ENCODE measurements at regions not wholly inside any gene's neighbourhood (a gene's known extent, or its start where the extent isn't known, plus 50 kb on each side); places are given as distances from the start of the nearest gene placed in this dataset.
"Not testable (repeated sequence)": the region's sequence is repeated elsewhere in the genome, so short reads cannot be mapped to it uniquely, and the experiment has no call there.

DNA sequence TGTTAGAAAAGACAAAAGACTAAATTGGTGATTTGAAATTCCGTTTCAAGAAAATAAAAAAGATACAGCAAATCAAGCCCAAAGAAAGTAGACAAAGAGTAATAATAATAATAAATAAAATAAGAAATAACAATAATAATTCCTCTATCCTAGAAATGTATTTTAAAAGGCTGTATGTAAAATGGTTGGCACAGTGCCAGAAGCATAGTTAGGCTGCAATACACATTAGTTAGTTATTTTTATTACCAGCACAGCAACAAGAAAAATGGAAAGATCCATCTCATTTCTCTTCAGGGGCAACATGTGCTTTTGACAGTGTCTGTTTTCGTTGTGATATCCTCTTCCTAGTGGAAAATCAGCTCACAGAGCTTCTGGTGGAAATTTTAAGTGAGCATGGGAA lies 174.1 kb upstream of the TMTC1 start:
- DNase-seq (ENCODE audit: low spot score), result no peak

DNA sequence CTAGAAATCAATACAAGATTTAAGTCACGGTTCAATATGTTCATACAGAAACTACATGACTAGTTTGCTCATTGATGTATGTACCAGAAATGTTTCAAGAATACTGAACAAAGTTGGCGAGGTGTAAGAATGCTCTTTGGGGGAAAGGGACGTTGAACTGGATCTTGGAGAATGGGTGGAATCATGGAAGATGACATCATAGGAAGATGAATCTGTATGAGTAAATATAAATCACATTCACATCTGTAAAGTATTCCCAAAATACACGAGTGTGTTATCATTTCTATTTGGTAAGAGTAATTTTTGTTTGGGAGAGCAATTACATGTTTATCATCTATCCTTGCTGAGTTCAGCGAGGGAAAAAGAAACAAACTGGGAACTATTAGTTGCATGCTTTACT lies 162.2 kb upstream of the TMTC1 start:
- DNase-seq (ENCODE audit: low spot score), result no peak

DNA sequence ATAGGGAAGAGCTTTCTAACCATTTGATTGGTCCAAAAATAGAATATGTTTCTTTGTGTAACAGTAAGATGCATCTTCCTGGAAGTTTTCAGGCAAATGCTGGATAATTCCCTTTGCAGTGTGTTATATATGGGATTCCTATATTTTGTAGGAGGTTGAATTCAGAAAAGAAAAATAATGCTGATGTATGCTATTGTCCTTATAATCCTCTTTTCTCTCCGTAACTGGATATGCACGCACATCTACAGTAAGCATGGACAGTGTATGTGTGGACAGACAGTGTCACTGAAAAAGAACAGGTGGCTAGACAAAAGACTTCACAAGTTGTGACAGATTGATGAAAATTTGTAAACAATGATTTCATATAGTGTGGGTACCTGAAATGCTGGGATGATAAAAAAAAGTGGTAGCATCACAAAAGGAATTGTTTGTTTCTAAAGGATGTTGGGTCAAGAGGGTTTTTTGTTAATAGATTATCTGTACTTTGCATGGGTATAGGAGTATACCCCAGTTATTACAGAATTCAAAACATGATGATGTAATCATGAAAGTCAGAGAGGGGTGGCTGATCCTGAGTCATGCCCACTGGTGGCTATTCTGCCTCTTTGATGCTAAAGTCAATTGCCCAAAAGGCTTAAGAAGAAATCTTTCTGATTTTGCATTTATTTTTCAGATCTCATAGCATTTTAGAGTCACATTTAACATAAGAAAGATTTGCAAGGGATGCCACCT lies 160.7 kb upstream of the TMTC1 start:
- DNase-seq (ENCODE audit: low spot score), result no peak

GRCh38 chr12:29943683-29944082 lies 159.9 kb upstream of the TMTC1 start:
- DNase-seq (ENCODE audit: low spot score), result no peak

- DNase-seq (ENCODE audit: low spot score), result no peak
These were observed 157.1 kb upstream of the TMTC1 start for GRCh38 chr12:29940811-29941210.

DNA sequence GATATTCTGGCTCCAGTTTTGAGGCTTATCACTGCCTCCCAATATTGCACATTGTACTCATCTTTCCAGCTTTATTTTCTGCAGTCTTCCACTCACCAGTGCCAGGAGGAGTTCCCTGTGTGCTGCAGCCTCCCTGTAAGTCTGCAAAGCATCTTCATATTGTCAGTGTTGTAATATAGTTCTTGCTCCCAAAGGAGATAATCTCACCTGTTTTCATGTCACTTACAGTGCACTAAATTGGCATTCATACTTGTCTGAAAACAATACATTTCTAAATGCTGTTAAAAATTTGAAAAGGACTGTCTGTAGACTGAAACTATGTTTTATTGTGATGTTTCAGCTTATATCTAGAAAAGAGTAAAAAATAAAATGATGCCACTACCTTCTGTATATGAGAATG lies 146.8 kb upstream of the TMTC1 start:
- DNase-seq (ENCODE audit: low spot score), result no peak

GRCh38 chr12:29929295-29929694 lies 145.6 kb upstream of the TMTC1 start:
- no peak for DNase-seq (ENCODE audit: low spot score)

DNA sequence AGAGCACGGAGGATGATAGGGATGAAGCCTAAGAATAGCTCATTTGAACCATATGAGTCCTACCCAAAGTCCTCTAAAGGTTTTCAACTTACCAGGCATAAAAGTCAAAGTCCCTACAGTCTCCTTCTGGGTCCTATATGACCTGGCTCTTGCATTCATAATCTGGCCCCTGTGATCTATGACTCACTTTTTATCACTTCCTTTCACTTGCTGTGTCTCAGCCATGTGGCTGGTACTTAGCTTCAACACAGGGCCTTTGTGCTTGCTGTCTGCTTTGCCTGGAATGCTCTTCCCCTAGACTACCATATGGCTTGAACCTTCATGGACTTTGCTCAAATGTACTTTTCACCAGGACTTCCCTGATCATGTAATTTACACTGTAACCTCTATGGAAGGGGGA lies 137.6 kb upstream of the TMTC1 start:
- no peak for DNase-seq (ENCODE audit: low spot score)

DNA sequence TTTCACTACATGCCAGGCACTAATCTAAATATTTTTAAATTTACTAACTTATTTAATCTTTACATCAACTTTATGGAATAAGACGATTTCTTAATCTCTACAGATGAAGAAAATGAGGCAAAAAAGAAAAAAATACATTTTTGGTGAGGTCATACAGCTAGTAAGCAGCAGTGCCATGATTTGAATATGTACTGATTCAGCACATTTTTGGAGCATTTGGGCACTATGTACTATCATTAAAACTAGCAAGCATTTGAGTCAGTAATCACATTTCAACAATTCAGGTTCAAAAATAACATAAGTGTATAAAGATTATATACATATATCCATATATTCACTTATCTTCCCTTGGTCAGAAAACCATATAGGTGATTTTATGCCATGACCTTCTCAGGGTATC lies 124.4 kb upstream of the TMTC1 start:
- no peak for DNase-seq (ENCODE audit: low spot score)

GRCh38 chr12:29907461-29907860 lies 123.7 kb upstream of the TMTC1 start:
- DNase-seq (ENCODE audit: low spot score), result no peak

GRCh38 chr12:29902043-29902442 lies 118.3 kb upstream of the TMTC1 start:
- DNase-seq (ENCODE audit: low spot score), result no peak

GRCh38 chr12:29901585-29901984 lies 117.8 kb upstream of the TMTC1 start:
- no peak for DNase-seq (ENCODE audit: low spot score)

GRCh38 chr12:29899212-29899931 lies 115.6 kb upstream of the TMTC1 start:
- no peak for DNase-seq (ENCODE audit: low spot score)

GRCh38 chr12:29895966-29896365 lies 112.2 kb upstream of the TMTC1 start:
- DNase-seq (ENCODE audit: low spot score), result no peak

- DNase-seq (ENCODE audit: low spot score), result no peak
These were observed 109.3 kb upstream of the TMTC1 start for GRCh38 chr12:29893002-29893401.

DNA sequence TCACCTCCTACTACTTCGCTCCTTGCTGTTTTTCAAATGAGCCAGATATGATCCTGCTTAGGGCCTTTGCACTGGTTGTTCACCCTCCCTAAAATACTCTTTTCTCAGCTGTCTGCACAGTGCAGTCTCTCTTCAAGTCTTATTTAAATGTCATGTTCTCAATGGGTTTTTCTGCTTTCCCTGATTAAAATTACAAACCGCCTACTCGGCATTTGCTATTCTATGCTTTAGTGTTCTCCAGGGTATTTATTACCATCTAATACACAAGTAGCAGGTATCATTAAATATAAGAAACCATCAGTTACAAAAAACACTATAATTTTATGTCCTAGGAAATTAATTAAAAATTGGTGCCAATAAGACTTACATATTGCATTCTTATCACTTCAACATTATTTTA lies 108.0 kb upstream of the TMTC1 start:
- no peak for DNase-seq (ENCODE audit: low spot score)

DNA sequence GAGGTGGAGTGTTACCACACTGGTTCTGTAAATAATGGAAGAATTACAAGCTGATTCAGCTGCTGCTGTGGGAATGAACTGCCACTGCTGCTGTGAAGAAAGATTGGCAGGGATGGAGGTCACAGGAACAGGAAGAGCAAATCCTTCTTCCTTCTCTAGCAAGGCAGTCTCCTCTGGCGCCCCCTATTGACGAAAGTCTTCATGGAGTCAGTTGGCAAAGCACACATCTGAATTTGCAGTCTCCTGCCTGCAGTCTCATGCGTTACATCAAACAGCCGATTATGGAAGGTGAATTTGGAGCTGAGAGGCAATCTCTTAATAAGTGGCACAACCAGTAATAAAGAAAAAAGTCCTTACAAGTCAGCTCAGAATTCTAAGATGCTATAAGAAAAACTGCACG lies 106.0 kb upstream of the TMTC1 start:
- DNase-seq (ENCODE audit: low spot score), result no peak

GRCh38 chr12:29888777-29889176 lies 105.0 kb upstream of the TMTC1 start:
- DNase-seq (ENCODE audit: low spot score), result no peak

GRCh38 chr12:29884957-29885356 lies 101.2 kb upstream of the TMTC1 start:
- not testable (repeated sequence) for DNase-seq (ENCODE audit: low spot score)

- DNase-seq (ENCODE audit: low spot score), result no peak
These were observed 100.3 kb upstream of the TMTC1 start for GRCh38 chr12:29883941-29884554.

GRCh38 chr12:29883525-29883924 lies 99.8 kb upstream of the TMTC1 start:
- no peak for DNase-seq (ENCODE audit: low spot score)

DNA sequence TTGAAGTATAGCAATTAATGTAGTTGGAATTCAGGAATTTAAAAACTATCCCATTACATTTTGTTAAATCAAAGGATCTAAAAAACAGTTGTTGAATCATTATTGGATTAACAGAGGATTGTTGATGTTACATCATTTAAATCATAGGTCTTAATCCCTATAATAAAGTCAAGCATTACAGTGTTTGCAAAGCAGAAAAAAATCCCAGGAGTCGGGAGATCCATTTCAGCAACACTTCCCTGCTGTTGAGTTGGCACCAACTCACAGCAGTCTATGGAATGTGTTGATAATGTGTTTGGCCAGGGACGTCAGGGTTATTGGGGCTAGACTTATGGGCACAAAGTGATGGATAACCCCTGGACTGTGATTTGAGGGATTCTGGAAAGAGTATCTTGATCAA lies 99.1 kb upstream of the TMTC1 start:
- no peak for DNase-seq (ENCODE audit: low spot score)

- no peak for DNase-seq (ENCODE audit: low spot score)
These were observed 97.2 kb upstream of the TMTC1 start for GRCh38 chr12:29880987-29881386.
